Gastrocnemius medialis (tissue), 4 donors: ENCODE measurements at regions not wholly inside any gene's neighbourhood (a gene's known extent, or its start where the extent isn't known, plus 50 kb on each side); places are given as distances from the start of the nearest gene placed in this dataset.

Experiments
- ATAC-seq, 2 donors: fragments of 150-250 bp; one replicate each; pipeline ENCODE4 v1.9.1; 2016
- DNase-seq, 2 donors: peaks; one replicate each; pipeline ENCODE4 v3.0.0-alpha.2; 2019
- H3K27ac ChIP-seq, 4 donors: fragments of 200-600 bp; sonication (generic); 1 replicate in 1 of 4; 2 replicates in 3 of 4; pipeline ENCODE4 v1.5.1; 2016 to 2018; ENCODE audit warnings: mild to moderate bottlenecking in 2 of 4, moderate library complexity in 1 of 4
- H3K27me3 ChIP-seq, 3 donors: fragments of 200-600 bp; sonication (generic) in 2 of 3; 1 replicate in 1 of 3; 2 replicates in 2 of 3; pipeline versions ENCODE4 v1.5.1 to v1.6.0; 2016 to 2019; ENCODE audit warnings: mild to moderate bottlenecking in 1 of 3, moderate library complexity in 1 of 3
- H3K36me3 ChIP-seq, 2 donors: fragments of 200-600 bp; sonication (generic) in 1 of 2; one replicate each; pipeline ENCODE4 v1.5.1; 2017 to 2018
- H3K4me1 ChIP-seq, 2 donors: fragments of 200-600 bp; sonication (generic) in 1 of 2; one replicate each; pipeline ENCODE4 v1.5.1; 2016 to 2017; ENCODE audit warnings: mild to moderate bottlenecking in 2 of 2
- H3K4me3 ChIP-seq, 4 donors: fragments of 200-600 bp; sonication (generic) in 3 of 4; 1 replicate in 1 of 4; 2 replicates in 3 of 4; pipeline ENCODE4 v1.5.1; 2016 to 2019; ENCODE audit warnings: mild to moderate bottlenecking in 2 of 4
- H3K9me3 ChIP-seq, 3 donors: fragments of 200-600 bp; sonication (generic) in 2 of 3; 1 replicate in 1 of 3; 2 replicates in 2 of 3; pipeline ENCODE4 v1.5.1; 2016 to 2019
- POLR2A ChIP-seq, 2 donors: fragments of 450-650 bp; IDR thresholded peaks; one replicate each; pipeline ENCODE4 v1.6.1; 2017; ENCODE audit warnings: antibody characterized with exemption in 2 of 2, mild to moderate bottlenecking in 2 of 2, moderate library complexity in 2 of 2
- in situ Hi-C, 4 donors: fragments of 200-750 bp; cut with MboI; loops; one replicate each; pipeline versions ENCODE4 v1.15.0 to v1.8.0; 2017; ENCODE audit warnings: low sequenced_read_pairs in 4 of 4
- intact Hi-C: fragments of 100-400 bp; cut with DNase I; formaldehyde crosslinking; loops from one replicate; pipeline ENCODE4 v1.15.1; 2023; ENCODE audit warnings: low total_unique reads
- TF ChIP-seq, protein P1 (sequence below), 5 experiments: fragments of 450-650 bp in 3 of 5; fragments of 200-600 bp in 2 of 5; sonication (generic) in 2 of 5; IDR thresholded peaks in 4 of 5; conservative IDR thresholded peaks in 1 of 5; 1 replicate in 4 of 5; 2 replicates in 1 of 5; pipeline ENCODE4 v1.5.1; 2016 to 2019; ENCODE audit warnings: antibody characterized with exemption in 5 of 5, mild to moderate bottlenecking in 3 of 5, moderate library complexity in 3 of 5

DNA sequence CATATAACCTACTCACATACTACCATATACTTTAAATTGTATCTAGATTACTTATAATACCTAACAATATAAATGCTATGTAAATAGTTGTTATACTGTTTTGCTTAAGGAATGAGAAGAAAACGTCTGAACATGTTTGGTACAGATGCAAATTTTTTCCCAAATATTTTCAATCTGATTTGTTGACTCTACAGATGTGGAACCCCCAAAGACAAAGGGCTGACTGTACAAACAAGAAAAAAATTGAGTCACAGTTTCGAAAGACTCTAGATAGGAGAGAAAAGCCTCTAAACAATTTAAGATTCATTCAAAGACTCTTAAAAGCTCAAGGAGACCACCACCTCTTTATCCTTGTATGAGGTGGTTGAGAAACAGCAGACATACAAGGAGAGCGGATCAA is 142.8 kb downstream of the SLC7A11 start:
- ATAC-seq (no peak), DNase-seq (no peak)
- H3K36me3 ChIP-seq, result no peaks in the 10 kb centered on the region
- no peaks in the 10 kb centered on the region for H3K27me3 ChIP-seq
- intact Hi-C loops, result loop anchor here (10.0 kb wide), 1 partner anchor 775 kb away; no protein-coding TSS in a partner anchor
- H3K4me1 ChIP-seq, result peaks cover 0 to 5% of the 10 kb centered on the region in 2 donors
- TF ChIP-seq POLR2A (IDR thresholded peaks at IDR 0.05), result no peak
- TF ChIP-seq, protein P1, sequence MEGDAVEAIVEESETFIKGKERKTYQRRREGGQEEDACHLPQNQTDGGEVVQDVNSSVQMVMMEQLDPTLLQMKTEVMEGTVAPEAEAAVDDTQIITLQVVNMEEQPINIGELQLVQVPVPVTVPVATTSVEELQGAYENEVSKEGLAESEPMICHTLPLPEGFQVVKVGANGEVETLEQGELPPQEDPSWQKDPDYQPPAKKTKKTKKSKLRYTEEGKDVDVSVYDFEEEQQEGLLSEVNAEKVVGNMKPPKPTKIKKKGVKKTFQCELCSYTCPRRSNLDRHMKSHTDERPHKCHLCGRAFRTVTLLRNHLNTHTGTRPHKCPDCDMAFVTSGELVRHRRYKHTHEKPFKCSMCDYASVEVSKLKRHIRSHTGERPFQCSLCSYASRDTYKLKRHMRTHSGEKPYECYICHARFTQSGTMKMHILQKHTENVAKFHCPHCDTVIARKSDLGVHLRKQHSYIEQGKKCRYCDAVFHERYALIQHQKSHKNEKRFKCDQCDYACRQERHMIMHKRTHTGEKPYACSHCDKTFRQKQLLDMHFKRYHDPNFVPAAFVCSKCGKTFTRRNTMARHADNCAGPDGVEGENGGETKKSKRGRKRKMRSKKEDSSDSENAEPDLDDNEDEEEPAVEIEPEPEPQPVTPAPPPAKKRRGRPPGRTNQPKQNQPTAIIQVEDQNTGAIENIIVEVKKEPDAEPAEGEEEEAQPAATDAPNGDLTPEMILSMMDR (IDR thresholded peaks at IDR 0.05 in 4 of 5, conservative IDR thresholded peaks at IDR 0.05 in 1 of 5), result no peak
- no peak overlapping the region for H3K4me3 ChIP-seq
- no peak overlapping the region for H3K27ac ChIP-seq
- H3K9me3 ChIP-seq, result no peaks in the 10 kb centered on the region
- in situ Hi-C loops, result loop anchor here in 1 of 4 donors (10.0 kb wide), 1 partner anchor 975 kb away; no protein-coding TSS in a partner anchor

DNA sequence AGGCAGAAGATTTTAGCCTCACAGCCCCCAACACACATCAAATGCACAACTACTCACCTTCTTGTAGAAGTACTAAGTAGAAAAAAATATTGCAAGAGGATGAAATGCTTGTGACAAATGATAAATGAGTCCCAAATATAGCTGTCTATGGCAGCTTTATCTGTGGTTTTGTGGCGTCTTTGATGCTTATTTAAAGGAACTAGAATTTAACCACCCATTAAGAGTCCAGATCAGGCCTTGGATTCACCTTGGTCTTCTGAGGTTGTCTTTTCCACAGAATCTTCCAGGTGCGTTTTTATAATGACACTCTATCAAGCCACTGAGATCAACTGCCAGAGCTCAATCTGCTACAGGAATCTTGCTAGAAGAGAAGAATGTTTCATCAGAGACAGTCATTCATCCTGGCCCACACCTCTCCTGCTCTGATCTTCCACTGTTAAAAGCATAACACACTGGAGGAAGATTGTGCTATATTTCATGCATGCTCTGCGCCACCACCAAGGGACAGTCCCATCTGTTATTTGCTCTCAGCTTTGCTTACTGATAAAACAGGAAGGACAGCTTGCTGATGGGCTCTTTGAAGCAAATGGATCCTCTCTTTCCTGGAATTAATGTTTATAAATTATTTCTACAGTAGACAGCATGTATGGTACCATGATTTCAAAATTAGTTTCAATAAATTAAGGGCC is 144.1 kb downstream of the SLC7A11 start:
- Histone ChIP-seq H3K4me1 (no peaks in the 10 kb centered on the region), H3K27me3 (no peaks in the 10 kb centered on the region), H3K4me3 (no peak overlapping the region), H3K36me3 (no peaks in the 10 kb centered on the region), H3K9me3 (no peaks in the 10 kb centered on the region), H3K27ac (no peak overlapping the region)
- TF ChIP-seq, protein P1 (IDR thresholded peaks at IDR 0.05 in 4 of 5, conservative IDR thresholded peaks at IDR 0.05 in 1 of 5), result no peak
- no peak for TF ChIP-seq POLR2A (IDR thresholded peaks at IDR 0.05)
- in situ Hi-C loops (loop anchor here in 1 of 4 donors (10.0 kb wide), 1 partner anchor 973 kb away; no protein-coding TSS in a partner anchor), intact Hi-C loops (loop anchor here (10.0 kb wide), 1 partner anchor 777 kb away; no protein-coding TSS in a partner anchor)
- DNase-seq (no peak), ATAC-seq (no peak)

DNA sequence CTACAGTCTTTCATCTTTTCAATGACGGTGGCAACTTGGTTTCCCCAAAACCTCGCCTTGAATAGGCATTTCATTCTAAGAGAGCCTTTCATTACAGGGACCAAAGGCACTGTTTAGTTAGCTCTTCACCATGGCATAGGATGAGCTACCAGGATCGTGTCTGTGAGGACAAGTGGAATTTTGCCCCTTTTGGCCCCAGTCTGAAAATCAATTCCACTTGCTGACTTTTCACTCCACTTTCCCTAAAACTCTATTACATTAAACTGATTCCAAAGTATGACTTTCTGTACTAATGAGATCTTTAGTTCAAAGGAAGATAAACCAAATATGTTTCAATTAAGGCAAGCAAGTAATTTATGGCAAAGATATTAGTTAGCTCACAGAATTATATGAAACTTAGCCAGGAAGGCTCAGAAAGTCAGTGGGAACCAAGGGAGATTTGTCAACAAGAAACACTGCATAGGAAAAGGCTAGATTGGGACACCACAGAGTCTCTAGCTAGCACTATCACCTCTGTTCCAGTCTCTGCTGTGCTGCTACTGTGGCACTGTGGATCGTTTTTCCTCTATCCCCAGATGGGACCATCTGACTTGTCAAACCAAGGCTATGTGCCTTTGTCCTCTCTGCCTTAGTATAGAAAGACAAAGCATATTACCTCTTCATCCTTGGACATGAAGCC is 145.6 kb downstream of the SLC7A11 start:
- Histone ChIP-seq H3K27ac (no peak overlapping the region), H3K4me3 (no peak overlapping the region), H3K27me3 (no peaks in the 10 kb centered on the region), H3K4me1 (no peaks in the 10 kb centered on the region), H3K36me3 (no peaks in the 10 kb centered on the region), H3K9me3 (no peaks in the 10 kb centered on the region)
- no peak for TF ChIP-seq POLR2A (IDR thresholded peaks at IDR 0.05)
- TF ChIP-seq, protein P1 (IDR thresholded peaks at IDR 0.05 in 4 of 5, conservative IDR thresholded peaks at IDR 0.05 in 1 of 5), result no peak
- intact Hi-C loops (loop anchor here (10.0 kb wide), 1 partner anchor 778 kb away; no protein-coding TSS in a partner anchor), in situ Hi-C loops (loop anchor here in 1 of 4 donors (10.0 kb wide), 1 partner anchor 972 kb away; no protein-coding TSS in a partner anchor)
- ATAC-seq (no peak), DNase-seq (no peak)

DNA sequence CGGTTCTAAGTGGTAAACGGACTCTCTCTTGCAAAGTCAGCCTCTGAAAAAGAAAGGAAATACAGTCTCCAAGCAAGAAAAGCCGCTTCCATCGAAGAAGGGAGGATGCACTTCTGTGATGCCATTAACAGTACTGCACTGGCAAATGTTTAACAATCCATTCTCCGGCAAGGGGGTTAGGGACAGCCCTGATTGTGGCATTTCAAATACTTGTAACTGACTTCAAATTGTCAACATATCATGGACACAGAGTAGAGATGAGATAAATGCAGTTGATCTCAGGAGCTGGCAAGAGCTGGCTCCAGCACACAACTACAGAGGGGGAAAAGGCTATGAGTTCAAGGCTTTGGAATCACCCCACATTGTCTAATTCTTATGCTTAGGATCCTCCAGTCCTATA is 146.8 kb downstream of the SLC7A11 start:
- no peak for DNase-seq
- Histone ChIP-seq H3K27ac (no peak overlapping the region), H3K27me3 (no peaks in the 10 kb centered on the region), H3K36me3 (no peaks in the 10 kb centered on the region), H3K4me1 (peaks cover 0 to 2% of the 10 kb centered on the region in 2 donors), H3K4me3 (no peak overlapping the region), H3K9me3 (no peaks in the 10 kb centered on the region)
- in situ Hi-C loops, result loop anchor here in 1 of 4 donors (10.0 kb wide), 1 partner anchor 971 kb away; no protein-coding TSS in a partner anchor
- intact Hi-C loops, result loop anchor here (10.0 kb wide), 1 partner anchor 779 kb away; no protein-coding TSS in a partner anchor
- TF ChIP-seq, protein P1 (IDR thresholded peaks at IDR 0.05 in 4 of 5, conservative IDR thresholded peaks at IDR 0.05 in 1 of 5), result no peak
- TF ChIP-seq POLR2A (IDR thresholded peaks at IDR 0.05), result no peak
- no peak for ATAC-seq
